GM23248 (cell line): ENCODE measurements at regions not wholly inside any gene's neighbourhood (a gene's known extent, or its start where the extent isn't known, plus 50 kb on each side); places are given as distances from the start of the nearest gene placed in this dataset.
A peak's percentile ranks its signal among the peaks of the same experiment; 100 is the strongest.

Experiments used
- DNase-seq: peaks from one replicate; pipeline ENCODE4 v3.0.0-alpha.2; 2015
- H2AFZ ChIP-seq: fragments of 200-600 bp; sonication (generic); 2 replicates; pipeline ENCODE4 v1.6.1; 2016; ENCODE audit warnings: antibody characterized with exemption
- H3F3A ChIP-seq: fragments of 200-600 bp; sonication (generic); 2 replicates; pipeline ENCODE4 v1.6.1; 2016; ENCODE audit warnings: mild to moderate bottlenecking, antibody characterized with exemption, mixed run types; ENCODE audit not compliant: insufficient read depth
- H3K27ac ChIP-seq: fragments of 200-600 bp; sonication (generic); 2 replicates; pipeline ENCODE4 v1.5.1; 2016; ENCODE audit warnings: mild to moderate bottlenecking
- H3K27me3 ChIP-seq: fragments of 200-600 bp; sonication (generic); replicated peaks from 2 replicates; pipeline ENCODE4 v1.6.1; 2016; ENCODE audit warnings: mild to moderate bottlenecking; ENCODE audit not compliant: insufficient read depth
- H3K36me3 ChIP-seq: fragments of 200-600 bp; sonication (generic); 2 replicates; pipeline ENCODE4 v1.6.1; 2016; ENCODE audit warnings: low read depth, mild to moderate bottlenecking
- H3K4me1 ChIP-seq: fragments of 200-600 bp; sonication (generic); 2 replicates; pipeline ENCODE4 v1.6.1; 2016; ENCODE audit warnings: mild to moderate bottlenecking; ENCODE audit not compliant: insufficient read depth
- H3K4me2 ChIP-seq: fragments of 200-600 bp; sonication (generic); one replicate; pipeline ENCODE4 v1.6.1; 2016; ENCODE audit warnings: mild to moderate bottlenecking; ENCODE audit not compliant: unreplicated experiment
- H3K4me3 ChIP-seq: fragments of 200-600 bp; sonication (generic); 2 replicates; pipeline ENCODE4 v1.5.1; 2016; ENCODE audit warnings: mild to moderate bottlenecking
- H3K79me2 ChIP-seq: fragments of 200-600 bp; sonication (generic); 2 replicates; pipeline ENCODE4 v1.6.1; 2016; ENCODE audit warnings: mild to moderate bottlenecking; ENCODE audit not compliant: insufficient read depth
- H3K9ac ChIP-seq: fragments of 200-600 bp; sonication (generic); 2 replicates; pipeline ENCODE4 v1.6.1; 2016; ENCODE audit warnings: mild to moderate bottlenecking
- H3K9me2 ChIP-seq: fragments of 200-600 bp; sonication (generic); 2 replicates; pipeline ENCODE4 v1.6.1; 2016; ENCODE audit warnings: mixed run types, mild to moderate bottlenecking, moderate library complexity; ENCODE audit not compliant: insufficient read depth
- H3K9me3 ChIP-seq: fragments of 200-600 bp; sonication (generic); one replicate; pipeline ENCODE4 v1.6.1; 2017; ENCODE audit warnings: low read depth
- H4K20me1 ChIP-seq: fragments of 200-600 bp; sonication (generic); 2 replicates; pipeline ENCODE4 v1.6.0; 2016; ENCODE audit not compliant: insufficient read depth
- EZH2 ChIP-seq: fragments of 200-600 bp; sonication (generic); IDR thresholded peaks from 2 replicates; pipeline ENCODE4 v1.6.1; 2018; ENCODE audit warnings: antibody characterized with exemption, mild to moderate bottlenecking; ENCODE audit not compliant: insufficient read depth, poor library complexity, severe bottlenecking
- EZH2phosphoT487 ChIP-seq: fragments of 200-600 bp; sonication (generic); IDR thresholded peaks from 2 replicates; pipeline ENCODE4 v1.6.1; 2018; ENCODE audit warnings: antibody characterized with exemption, moderate library complexity, mild to moderate bottlenecking, low read depth; ENCODE audit not compliant: insufficient read depth
- WGBS, 2 experiments: methylation state at CpG; one replicate each; pipeline ENCODE4 v1.1.6; 2015 to 2017; ENCODE audit warnings: low lambda C conversion rate in 2 of 2, low coverage in 1 of 2; ENCODE audit errors: missing lambda C conversion rate in 2 of 2; 5-methylcytosine and 5-hydroxymethylcytosine counted together
- in situ Hi-C: fragments of 300-500 bp; cut with MboI; formaldehyde crosslinking; loops from 2 replicates; pipeline ENCODE4 v1.15.0; 2020

DNA sequence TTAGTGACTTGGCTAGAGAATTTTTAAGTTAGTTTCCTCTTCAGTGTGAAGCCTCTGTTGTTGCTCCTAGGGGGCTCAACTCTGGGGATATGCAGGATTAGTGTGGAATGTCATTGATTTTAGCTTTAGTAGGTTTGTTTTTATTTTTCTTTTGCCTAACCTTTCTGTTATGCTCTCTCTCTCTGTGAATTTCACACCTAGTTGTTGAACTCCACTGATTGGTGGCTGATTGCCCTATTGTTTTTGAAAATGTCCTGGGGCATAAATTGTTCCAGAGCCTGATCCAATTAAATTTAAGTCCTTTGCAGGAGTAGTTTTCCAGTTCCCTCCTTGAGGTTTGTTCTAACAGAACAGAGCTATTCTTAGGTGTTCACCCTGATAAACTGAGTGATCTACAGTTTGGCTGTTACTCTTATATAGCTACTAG is 393.3 kb upstream of the CTSO start:
- Histone ChIP-seq H3K4me3 (no peak overlapping the region), H3K27me3 (no peaks in the 10 kb centered on the region), H3K4me1 (peaks cover 13% of the 10 kb centered on the region), H3K27ac (no peak overlapping the region), H3K9ac (no peak overlapping the region), H4K20me1 (no peaks in the 10 kb centered on the region), H3K79me2 (no peaks in the 10 kb centered on the region), H3K4me2 (no peak overlapping the region), H3K9me2 (no peaks in the 10 kb centered on the region), H3F3A (no peaks in the 10 kb centered on the region), H3K36me3 (no peaks in the 10 kb centered on the region), H2AFZ (no peak overlapping the region), H3K9me3 (no peaks in the 10 kb centered on the region)
- in situ Hi-C loops = no loop called here
- TF ChIP-seq EZH2 = no peak
- no peak for TF ChIP-seq EZH2phosphoT487
- DNase-seq = no peak

DNA sequence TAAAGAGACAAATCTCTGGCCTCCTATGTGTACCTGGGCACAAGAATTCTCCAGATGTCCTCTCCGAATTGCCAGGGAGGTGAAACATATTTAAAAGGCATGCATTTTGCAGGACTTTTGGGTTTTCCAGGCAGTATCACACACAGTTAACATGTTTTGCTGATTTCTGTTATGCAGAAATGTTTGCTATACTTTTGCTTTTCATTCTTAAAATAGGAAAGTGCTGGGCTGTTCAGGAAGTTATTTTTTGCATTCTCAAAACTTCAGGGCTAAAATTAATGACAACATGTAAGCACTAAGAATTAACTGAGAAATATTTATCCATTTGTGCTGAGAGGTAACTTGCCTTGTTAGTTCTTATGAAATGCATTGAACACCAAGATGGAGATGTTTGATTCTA is 390.7 kb upstream of the CTSO start:
- Histone ChIP-seq H3K27ac (no peak overlapping the region), H3K4me1 (peaks cover 13% of the 10 kb centered on the region), H3K79me2 (no peaks in the 10 kb centered on the region), H4K20me1 (no peaks in the 10 kb centered on the region), H3K4me3 (no peak overlapping the region), H3K36me3 (no peaks in the 10 kb centered on the region), H3K9me2 (0 out of 2 replicates have a peak, but pooled peaks cover 1% of the 10 kb centered on the region), H2AFZ (no peak overlapping the region), H3K9ac (no peak overlapping the region), H3F3A (no peaks in the 10 kb centered on the region), H3K9me3 (no peaks in the 10 kb centered on the region), H3K27me3 (no peaks in the 10 kb centered on the region), H3K4me2 (no peak overlapping the region)
- TF ChIP-seq EZH2phosphoT487 (no peak), EZH2 (no peak)
- WGBS, 2 experiments = 76 to 82% methylated on average over 1 of the region's 1 CpG
- in situ Hi-C loops = no loop called here
- DNase-seq = no peak

DNA sequence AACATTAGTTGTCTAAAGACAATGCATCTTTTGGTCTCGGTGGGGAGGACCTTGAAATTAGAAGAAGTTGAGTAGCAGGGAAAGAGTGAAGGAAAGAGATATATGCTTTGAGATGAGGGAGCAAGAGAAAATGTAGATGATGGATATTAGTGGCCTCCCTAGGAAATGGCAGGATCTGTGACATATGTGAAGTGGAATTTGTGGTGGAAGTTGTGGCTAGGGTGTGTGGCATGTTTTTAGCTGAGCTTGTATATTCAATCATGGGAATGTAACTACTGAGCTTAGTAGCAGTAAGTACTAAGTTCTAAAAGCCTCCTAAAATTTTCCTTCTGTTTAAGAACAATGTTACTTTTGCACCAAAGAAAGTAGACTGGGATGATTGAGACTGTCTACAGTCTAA is 382.8 kb upstream of the CTSO start:
- H3K36me3 ChIP-seq = no peaks in the 10 kb centered on the region
- no peaks in the 10 kb centered on the region for H4K20me1 ChIP-seq
- WGBS, 2 experiments = 89 to 91% methylated on average over 1 of the region's 1 CpG
- H3K4me1 ChIP-seq = peaks cover 6% of the 10 kb centered on the region; the same call in 1 of the 2 replicates
- DNase-seq = no peak
- no peaks in the 10 kb centered on the region for H3F3A ChIP-seq
- H3K4me2 ChIP-seq = no peak overlapping the region
- H3K9me3 ChIP-seq = no peaks in the 10 kb centered on the region
- H3K9me2 ChIP-seq = 0 out of 2 replicates have a peak, but pooled peaks cover 3% of the 10 kb centered on the region
- no peaks in the 10 kb centered on the region for H3K79me2 ChIP-seq
- H3K4me3 ChIP-seq = no peak overlapping the region
- H2AFZ ChIP-seq = 0 out of 2 replicates have a peak overlapping the region, but pooled peaks have one; percentile 20
- TF ChIP-seq EZH2 (no peak), EZH2phosphoT487 (no peak)
- H3K27me3 ChIP-seq = no peaks in the 10 kb centered on the region
- no peak overlapping the region for H3K27ac ChIP-seq
- in situ Hi-C loops = no loop called here
- H3K9ac ChIP-seq = no peak overlapping the region

DNA sequence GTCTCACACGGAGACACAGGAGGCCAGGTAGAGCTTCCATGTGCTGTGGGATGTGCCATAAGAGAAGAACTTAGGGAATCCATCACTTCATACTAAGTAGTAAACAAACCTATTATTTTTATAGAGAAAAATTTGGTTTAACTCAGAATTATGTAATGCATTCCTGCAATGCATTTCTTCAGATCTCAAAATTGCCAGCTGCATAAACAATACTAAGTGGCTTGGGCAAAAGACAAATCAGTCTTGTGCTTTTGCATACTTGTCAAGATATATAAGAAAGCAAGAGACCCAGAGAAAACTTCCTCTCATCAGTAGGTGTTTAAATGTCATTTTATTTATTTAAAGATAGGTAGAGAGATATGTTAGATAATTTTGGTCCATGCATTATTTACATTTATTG is 382.1 kb upstream of the CTSO start:
- H3K9me3 ChIP-seq = no peaks in the 10 kb centered on the region
- H3K27me3 ChIP-seq = no peaks in the 10 kb centered on the region
- H3K4me3 ChIP-seq = no peak overlapping the region
- H2AFZ ChIP-seq = no peak overlapping the region
- in situ Hi-C loops = no loop called here
- peaks cover 6% of the 10 kb centered on the region; the same call in 1 of the 2 replicates for H3K4me1 ChIP-seq
- H3F3A ChIP-seq = no peaks in the 10 kb centered on the region
- H3K9me2 ChIP-seq = 0 out of 2 replicates have a peak, but pooled peaks cover 3% of the 10 kb centered on the region
- H3K79me2 ChIP-seq = no peaks in the 10 kb centered on the region
- no peaks in the 10 kb centered on the region for H3K36me3 ChIP-seq
- no peak overlapping the region for H3K4me2 ChIP-seq
- no peak for DNase-seq
- H3K9ac ChIP-seq = no peak overlapping the region
- H4K20me1 ChIP-seq = no peaks in the 10 kb centered on the region
- TF ChIP-seq EZH2phosphoT487 = no peak
- no peak for TF ChIP-seq EZH2
- 95 to 100% methylated on average over 1 of the region's 1 CpG for WGBS, 2 experiments
- no peak overlapping the region for H3K27ac ChIP-seq
